ENCODE measurements at regions not wholly inside any gene's neighbourhood (a gene's known extent, or its start where the extent isn't known, plus 50 kb on each side); places are given as distances from the start of the nearest gene placed in this dataset.

GRCh38 chr2:236835307-236836024 is 250.2 kb upstream of the COPS8 start:
- TF ChIP-seq GATA2 (IDR thresholded peaks at IDR 0.05; ENCODE audit: low read depth, low read length) (no peak), GATA3 (IDR thresholded peaks at IDR 0.05; ENCODE audit: low read depth, low read length) (no peak)

Data from SH-SY5Y (cell line).